GM13976 (cell line): ENCODE measurements at regions not wholly inside any gene's neighbourhood (a gene's known extent, or its start where the extent isn't known, plus 50 kb on each side); places are given as distances from the start of the nearest gene placed in this dataset.

Experiments
- DNase-seq: peaks from one replicate; pipeline ENCODE4 v3.0.0; 2012; ENCODE audit warnings: low spot score
- CTCF ChIP-seq: IDR thresholded peaks from 2 replicates; pipeline ENCODE4 v1.5.1; 2012; ENCODE audit warnings: borderline replicate concordance, mild to moderate bottlenecking; ENCODE audit not compliant: insufficient read depth; ENCODE audit errors: extremely low read depth, missing control alignments, control extremely low read depth
- in situ Hi-C: fragments of 300-500 bp; cut with MboI; formaldehyde crosslinking; loops from one replicate; pipeline ENCODE4 v1.12.0; 2022; ENCODE audit warnings: low sequenced_read_pairs, mixed read lengths, inconsistent platforms; ENCODE audit not compliant: unreplicated experiment

- in situ Hi-C loops = no loop called here
- no peak for DNase-seq
- no peak for TF ChIP-seq CTCF
These were observed 1638.3 kb upstream of the LRRTM1 start for GRCh38 chr2:81942876-81943275.

GRCh38 chr2:81942136-81942680 is 1637.7 kb upstream of the LRRTM1 start:
- in situ Hi-C loops = no loop called here
- TF ChIP-seq CTCF = no peak
- no peak for DNase-seq

GRCh38 chr2:81940266-81940955 is 1635.9 kb upstream of the LRRTM1 start:
- in situ Hi-C loops = no loop called here
- no peak for TF ChIP-seq CTCF
- DNase-seq = no peak

GRCh38 chr2:81937944-81938343 is 1633.4 kb upstream of the LRRTM1 start:
- in situ Hi-C loops = no loop called here
- no peak for DNase-seq
- TF ChIP-seq CTCF = no peak

GRCh38 chr2:81903534-81903933 is 1599.0 kb upstream of the LRRTM1 start:
- in situ Hi-C loops = no loop called here
- no peak for TF ChIP-seq CTCF
- no peak for DNase-seq

GRCh38 chr2:81901017-81901416 is 1596.5 kb upstream of the LRRTM1 start:
- DNase-seq = no peak
- in situ Hi-C loops = no loop called here
- no peak for TF ChIP-seq CTCF

- in situ Hi-C loops = no loop called here
- TF ChIP-seq CTCF = no peak
- no peak for DNase-seq
These were observed 1591.2 kb upstream of the LRRTM1 start for GRCh38 chr2:81895620-81896250.
